Heart right ventricle (tissue), 16 donors: ENCODE measurements at regions not wholly inside any gene's neighbourhood (a gene's known extent, or its start where the extent isn't known, plus 50 kb on each side); places are given as distances from the start of the nearest gene placed in this dataset.

Experiments used
- ATAC-seq, 8 donors: fragments of 200-7000 bp; cut with Tn5 transposase; one replicate each; pipeline ENCODE4 v1.9.1; 2020; ENCODE audit warnings: mild to moderate bottlenecking in 8 of 8, moderate library complexity in 8 of 8, moderate number of reproducible peaks in 1 of 8
- DNase-seq, 2 donors: peaks; one replicate each; pipeline ENCODE4 v3.0.0-alpha.2; 2020
- H3K27ac ChIP-seq, 10 donors: fragments of 200-600 bp; sonication (generic) in 2 of 10; one replicate each; pipeline versions ENCODE4 v1.5.0 to v1.8.0; 2020 to 2022; ENCODE audit warnings: mild to moderate bottlenecking in 3 of 10
- H3K27me3 ChIP-seq, 7 donors: fragments of 200-600 bp; one replicate each; pipeline ENCODE4 v1.8.0; 2021 to 2022; ENCODE audit warnings: mild to moderate bottlenecking in 2 of 7
- H3K36me3 ChIP-seq, 9 donors: fragments of 200-600 bp; sonication (generic) in 1 of 9; one replicate each; pipeline versions ENCODE4 v1.5.0 to v1.8.0; 2020 to 2022; ENCODE audit warnings: mild to moderate bottlenecking in 2 of 9
- H3K4me1 ChIP-seq, 9 donors: fragments of 200-600 bp; sonication (generic) in 1 of 9; one replicate each; pipeline versions ENCODE4 v1.5.0 to v1.8.0; 2020 to 2022; ENCODE audit warnings: mild to moderate bottlenecking in 4 of 9
- H3K4me3 ChIP-seq, 10 donors: fragments of 200-600 bp; sonication (generic) in 2 of 10; one replicate each; pipeline versions ENCODE4 v1.5.0 to v1.8.0; 2020 to 2022; ENCODE audit warnings: mild to moderate bottlenecking in 7 of 10, moderate library complexity in 2 of 10
- H3K9me3 ChIP-seq, 11 donors: fragments of 200-600 bp in 10 of 11; sonication (generic) in 2 of 11; one replicate each; pipeline versions ENCODE4 v1.5.0 to v1.8.0; 2013 to 2022; ENCODE audit warnings: mild to moderate bottlenecking in 2 of 11, control low read depth in 1 of 11, moderate library complexity in 1 of 11
- CTCF ChIP-seq, 9 donors: fragments of 200-600 bp; sonication (generic) in 2 of 9; IDR thresholded peaks; one replicate each; pipeline versions ENCODE4 v1.5.0 to v1.8.0; 2021 to 2022; ENCODE audit warnings: antibody characterized with exemption in 9 of 9, mild to moderate bottlenecking in 5 of 9, moderate library complexity in 1 of 9
- WGBS, 2 donors: extraction: QIAGEN DNeasy Blood & Tissue Kit; methylation state at CpG; one replicate each; pipeline ENCODE4 v1.1.7; 2013; ENCODE audit warnings: inconsistent platforms in 1 of 2; 5-methylcytosine and 5-hydroxymethylcytosine counted together
- intact Hi-C, 10 donors: fragments of 100-400 bp; cut with DNase I; formaldehyde crosslinking; loops; one replicate each; pipeline versions ENCODE4 v1.11.1 to v1.14.2; 2022
- donor health status: Arrhythmogenic right ventricular cardiomyopathy.
- donor health status: ischemic (EF 13 %, LVEDD 7.1; RV severe dilation, severe dysfunction).
- donor health status: healthy with polysubstance abuse.
- donor health status: DM: no; HTN: yes; CAD: no.
- donor health status: DM: no; HTN: no; CAD: no.
- donor health status: ischemic (EF 25% LVEDD 6.9; RV normal size, moderate dysfunction).
- donor health status: ischemic (EF 25% LVEDD 5.7; RV mildly dilated, moderate dysfunction).
- donor health status: healthy.
- donor health status: DM: yes; HTN: yes; CAD: no.
- donor health status: Ischemic cardiomyopathy.
- donor health status: ischemic (EF 35%, LVEDD 5.7; RV mildly dilated, moderate dysfunction).
- donor health status: nonischemic (EF 11% LVEDD 7.7; RV severe dilation, severe dysfunction).
- donor health status: DM: yes; HTN: yes; CAD: no.
- donor health status: PGD.
- donor health status: ischemic (EF 29% LVEDD 5.4; RV normal size, mild dysfunction).
- donor health status: nonischemic (EF 23%, LVEDD 6.1; RV moderate dilation, normal function).

- Histone ChIP-seq H3K4me1 (peaks cover 0 to 16% (median 6%) of the 10 kb centered on the region in 9 donors), H3K4me3 (no peak overlapping the region), H3K9me3 (no peaks in the 10 kb centered on the region), H3K27me3 (no peaks in the 10 kb centered on the region), H3K27ac (peak overlapping the region in 6 of 10 donors; percentile 12 to 45 (median 20)), H3K36me3 (no peaks in the 10 kb centered on the region)
- WGBS, 2 donors = 49 to 51% methylated on average over 6 of the region's 6 CpGs
- no peak for TF ChIP-seq CTCF (IDR thresholded peaks at IDR 0.05)
- intact Hi-C loops = no loop called here
- ATAC-seq (peak in 7 of 8 donors; percentile 39 to 94 (median 80)), DNase-seq (peak in 1 of 2 donors; percentile 35)
Observed at GRCh38 chr6:150486048-150486447, 113.6 kb upstream of the PLEKHG1 start.

- Histone ChIP-seq H3K27me3 (no peaks in the 10 kb centered on the region), H3K9me3 (no peaks in the 10 kb centered on the region), H3K27ac (no peak overlapping the region), H3K4me3 (no peak overlapping the region), H3K4me1 (peaks cover 0 to 40% (median 15%) of the 10 kb centered on the region in 9 donors), H3K36me3 (no peaks in the 10 kb centered on the region)
- intact Hi-C loops = no loop called here
- ATAC-seq (no peak), DNase-seq (no peak)
- no peak for TF ChIP-seq CTCF (IDR thresholded peaks at IDR 0.05)
- 92 to 94% methylated on average over 6 of the region's 6 CpGs for WGBS, 2 donors
Observed at GRCh38 chr6:150490586-150490985, 109.1 kb upstream of the PLEKHG1 start.

GRCh38 chr6:150491131-150491810 is 108.4 kb upstream of the PLEKHG1 start:
- Histone ChIP-seq H3K4me1 (peaks cover 0 to 36% (median 15%) of the 10 kb centered on the region in 9 donors), H3K9me3 (no peaks in the 10 kb centered on the region), H3K36me3 (no peaks in the 10 kb centered on the region), H3K4me3 (no peak overlapping the region), H3K27me3 (no peaks in the 10 kb centered on the region), H3K27ac (no peak overlapping the region)
- ATAC-seq (no peak), DNase-seq (no peak)
- intact Hi-C loops = no loop called here
- no peak for TF ChIP-seq CTCF (IDR thresholded peaks at IDR 0.05)
- 72 to 76% methylated on average over 5 of the region's 5 CpGs for WGBS, 2 donors

DNA sequence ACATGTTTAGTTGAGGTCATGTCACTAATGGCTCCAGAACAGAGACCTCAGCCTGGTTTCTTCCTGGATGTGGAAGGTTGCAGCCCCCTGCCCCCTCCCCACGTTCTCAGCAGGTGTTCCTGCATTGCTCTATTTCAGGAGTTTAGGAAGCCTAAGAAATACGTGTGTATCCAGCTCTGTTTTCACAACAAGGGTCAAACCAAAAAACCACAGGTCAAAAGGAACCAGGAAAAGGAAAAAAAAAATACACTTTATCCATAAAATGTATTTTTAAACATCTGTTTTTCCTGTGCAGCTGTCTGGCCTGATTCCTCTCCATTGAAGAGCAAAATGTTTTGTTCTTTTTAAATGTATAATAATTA is 107.9 kb upstream of the PLEKHG1 start:
- Histone ChIP-seq H3K4me1 (peaks cover 0 to 31% (median 15%) of the 10 kb centered on the region in 9 donors), H3K27me3 (no peaks in the 10 kb centered on the region), H3K36me3 (no peaks in the 10 kb centered on the region), H3K4me3 (no peak overlapping the region), H3K9me3 (no peaks in the 10 kb centered on the region), H3K27ac (peak overlapping the region in 1 of 10 donors; percentile 7)
- TF ChIP-seq CTCF (IDR thresholded peaks at IDR 0.05) = no peak
- DNase-seq = no peak
- 48 to 70% methylated on average over 2 of the region's 2 CpGs for WGBS, 2 donors
- ATAC-seq = no peak
- intact Hi-C loops = no loop called here
